ENCODE measurements at regions not wholly inside any gene's neighbourhood (a gene's known extent, or its start where the extent isn't known, plus 50 kb on each side); places are given as distances from the start of the nearest gene placed in this dataset.

DNA sequence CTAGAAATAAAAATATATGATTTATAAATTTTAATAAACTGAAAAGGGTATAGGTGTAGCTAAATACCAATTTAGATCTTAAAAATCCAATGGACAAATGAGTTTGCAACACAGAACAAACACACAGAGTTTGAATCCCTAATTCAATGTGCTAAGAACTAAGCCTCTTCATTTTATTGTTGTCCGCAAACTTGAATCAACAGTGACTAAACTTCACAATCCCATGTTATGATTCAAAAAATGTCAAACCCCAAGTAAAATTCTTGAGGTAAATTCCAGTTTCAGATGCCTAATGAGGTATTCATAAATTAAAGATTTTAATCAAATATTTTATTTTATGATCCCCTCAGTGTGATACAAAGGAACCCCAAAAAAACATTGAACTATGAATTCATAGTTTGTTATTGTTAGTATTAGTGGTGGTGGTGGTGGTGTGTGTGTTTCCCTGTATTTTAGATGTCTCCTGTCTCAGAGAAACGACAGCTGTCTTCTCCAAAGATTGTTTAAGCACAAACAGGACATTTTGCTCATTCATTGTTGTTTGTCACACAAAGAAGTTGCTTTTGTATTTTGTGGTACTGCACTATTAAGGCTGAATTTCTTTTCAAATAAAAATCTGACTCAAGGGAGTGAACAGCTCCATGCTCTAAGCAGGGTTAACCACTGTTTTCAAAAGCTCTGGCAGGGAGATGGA lies 259.8 kb downstream of the OSR1 start:
- no peak for TF ChIP-seq MAZ (IDR thresholded peaks at IDR 0.05; ENCODE audit: borderline replicate concordance, low read depth, low read length)
- TF ChIP-seq CTCF (conservative IDR thresholded peaks at IDR 0.05; ENCODE audit: low read depth, low read length): no peak
- TF ChIP-seq RAD21 (IDR thresholded peaks at IDR 0.05; ENCODE audit: low read length): no peak

Measured in IMR-90 (cell line).